ENCODE measurements at regions not wholly inside any gene's neighbourhood (a gene's known extent, or its start where the extent isn't known, plus 50 kb on each side); places are given as distances from the start of the nearest gene placed in this dataset.

DNA sequence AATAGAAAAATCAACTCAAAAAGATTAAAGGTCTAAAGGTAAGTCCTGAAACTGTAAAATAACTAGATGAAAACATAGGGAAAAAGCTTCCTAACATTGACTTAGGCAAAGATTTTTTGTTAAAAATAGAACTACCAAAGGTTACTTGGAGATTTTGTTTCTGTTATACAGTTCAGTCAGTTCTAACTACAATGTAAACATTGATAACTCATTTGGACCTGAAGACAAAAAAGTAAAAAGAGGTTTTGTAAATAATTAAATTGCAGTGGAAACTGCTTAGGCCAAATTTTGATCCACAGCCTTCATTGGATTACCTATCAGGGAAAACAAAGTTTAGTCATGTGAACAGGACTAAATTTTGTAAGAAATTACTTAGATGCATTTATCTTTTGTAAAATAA, 101.8 kb downstream of the SLITRK2 start:
- no peak overlapping the region for H4K8ac ChIP-seq (replicated peaks; ENCODE audit: insufficient read length, low read depth, low read length)
- H3K56ac ChIP-seq (ENCODE audit: insufficient read length, low read depth, low read length): no peak overlapping the region
- Mint-ChIP-seq H3K9me3 (peaks cover 36 to 45% of the 10 kb centered on the region in 2 experiments), H3K4me1 (no peaks in the 10 kb centered on the region), H3K27ac (no peak overlapping the region), H3K4me3 (no peak overlapping the region), H3K36me3 (ENCODE audit: insufficient read depth in 1 of 3, low read depth in 3 of 3) (0 out of 7 replicates have a peak, but pooled peaks cover 0 to 4% (median 0%) of the 10 kb centered on the region in 3 experiments), H3K27me3 (ENCODE audit: low read depth) (no peaks in the 10 kb centered on the region; the same call in 1 of the 2 replicates)
- no peaks in the 10 kb centered on the region for H3K4me1 ChIP-seq (ENCODE audit: insufficient read depth, low read length)
- H4K91ac ChIP-seq (ENCODE audit: insufficient read length, low read depth, low read length): no peak overlapping the region
- H3K23ac ChIP-seq (ENCODE audit: insufficient read length, low read depth, low read length): no peak overlapping the region
- H2AFZ ChIP-seq (ENCODE audit: low read length): no peak overlapping the region
- H3K27ac ChIP-seq (ENCODE audit: insufficient read length, low read depth, low read length): no peak overlapping the region
- H4K20me1 ChIP-seq (ENCODE audit: control insufficient read depth, insufficient read depth, insufficient read length): no peaks in the 10 kb centered on the region
- H3K14ac ChIP-seq (ENCODE audit: insufficient read depth, low read length): no peak overlapping the region
- no peaks in the 10 kb centered on the region for H3K23me2 ChIP-seq (ENCODE audit: insufficient read length, low read depth, low read length, poor library complexity, severe bottlenecking)
- no peak overlapping the region for H2BK20ac ChIP-seq (ENCODE audit: low read depth, low read length, poor library complexity, severe bottlenecking)
- H2BK15ac ChIP-seq (ENCODE audit: low read depth, low read length): no peak overlapping the region
- H4K5ac ChIP-seq (ENCODE audit: insufficient read length, low read depth, low read length): no peak overlapping the region
- H3K79me2 ChIP-seq (ENCODE audit: insufficient read depth, low read length): no peaks in the 10 kb centered on the region
- H3T11ph ChIP-seq (ENCODE audit: low read length): no peak overlapping the region
- H3K79me1 ChIP-seq (ENCODE audit: insufficient read depth, low read depth, low read length, poor library complexity, severe bottlenecking): no peaks in the 10 kb centered on the region
- H3K9ac ChIP-seq (ENCODE audit: extremely low read depth, insufficient read length, low read length): no peak overlapping the region
- no peak overlapping the region for H2AK5ac ChIP-seq (ENCODE audit: insufficient read length, low read length)
- no peaks in the 10 kb centered on the region for H3K27me3 ChIP-seq (ENCODE audit: insufficient read depth, low read length)
- peaks cover 40% of the 10 kb centered on the region for H3K9me3 ChIP-seq (ENCODE audit: control insufficient read depth, low read depth, low read length)
- no peak overlapping the region for H3K4me2 ChIP-seq (ENCODE audit: insufficient read depth, insufficient read length, low read length)
- no peak overlapping the region for H2BK120ac ChIP-seq (ENCODE audit: low read depth, low read length, poor library complexity, severe bottlenecking)
- TF ChIP-seq, protein P1, sequence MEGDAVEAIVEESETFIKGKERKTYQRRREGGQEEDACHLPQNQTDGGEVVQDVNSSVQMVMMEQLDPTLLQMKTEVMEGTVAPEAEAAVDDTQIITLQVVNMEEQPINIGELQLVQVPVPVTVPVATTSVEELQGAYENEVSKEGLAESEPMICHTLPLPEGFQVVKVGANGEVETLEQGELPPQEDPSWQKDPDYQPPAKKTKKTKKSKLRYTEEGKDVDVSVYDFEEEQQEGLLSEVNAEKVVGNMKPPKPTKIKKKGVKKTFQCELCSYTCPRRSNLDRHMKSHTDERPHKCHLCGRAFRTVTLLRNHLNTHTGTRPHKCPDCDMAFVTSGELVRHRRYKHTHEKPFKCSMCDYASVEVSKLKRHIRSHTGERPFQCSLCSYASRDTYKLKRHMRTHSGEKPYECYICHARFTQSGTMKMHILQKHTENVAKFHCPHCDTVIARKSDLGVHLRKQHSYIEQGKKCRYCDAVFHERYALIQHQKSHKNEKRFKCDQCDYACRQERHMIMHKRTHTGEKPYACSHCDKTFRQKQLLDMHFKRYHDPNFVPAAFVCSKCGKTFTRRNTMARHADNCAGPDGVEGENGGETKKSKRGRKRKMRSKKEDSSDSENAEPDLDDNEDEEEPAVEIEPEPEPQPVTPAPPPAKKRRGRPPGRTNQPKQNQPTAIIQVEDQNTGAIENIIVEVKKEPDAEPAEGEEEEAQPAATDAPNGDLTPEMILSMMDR (conservative IDR thresholded peaks at IDR 0.05): no peak
- no peak overlapping the region for H3K18ac ChIP-seq (ENCODE audit: insufficient read length, low read depth, low read length)
- DNase-seq: no peak
- H2BK12ac ChIP-seq (ENCODE audit: insufficient read length, low read depth, low read length): no peak overlapping the region
- no peak overlapping the region for H2BK5ac ChIP-seq (ENCODE audit: insufficient read length, low read length)
- no peak overlapping the region for H3K4ac ChIP-seq (ENCODE audit: low read depth, low read length)

Measured in H9 (cell line).